Activated B cell treated with CpG ODN at 0.5 μM for 24 hours (primary cell): ENCODE measurements at regions not wholly inside any gene's neighbourhood (a gene's known extent, or its start where the extent isn't known, plus 50 kb on each side); places are given as distances from the start of the nearest gene placed in this dataset.

Experiments
- ATAC-seq: fragments of 200-7000 bp; cut with Tn5 transposase; one replicate; pipeline ENCODE4 v1.10.0; 2021; ENCODE audit warnings: low read depth, mild to moderate bottlenecking, moderate library complexity
- CTCF ChIA-PET: fragments of 350-600 bp; sonication (Branson Sonifier 250); formaldehyde crosslinking; loops from one replicate; lab custom pipeline; 2021; ENCODE audit warnings: antibody characterized with exemption; lab: Charles Lee
- POLR2A ChIA-PET: fragments of 350-600 bp; sonication (Branson Sonifier 250); formaldehyde crosslinking; loops from one replicate; lab custom pipeline; 2021; ENCODE audit warnings: antibody characterized with exemption; lab: Charles Lee
- DNase-seq: peaks from one replicate; pipeline ENCODE4 v3.0.0; 2022
- H3K27ac Mint-ChIP-seq: one replicate; pipeline ENCODE4 v1.8.0; 2020; ENCODE audit warnings: mixed read lengths
- H3K27me3 Mint-ChIP-seq: one replicate; pipeline ENCODE4 v1.8.0; 2021; ENCODE audit warnings: mixed read lengths
- H3K36me3 Mint-ChIP-seq: one replicate; pipeline ENCODE4 v1.8.0; 2021; ENCODE audit warnings: low read depth, mixed read lengths
- H3K4me1 Mint-ChIP-seq: one replicate; pipeline ENCODE4 v1.8.0; 2021; ENCODE audit warnings: mixed read lengths
- H3K4me3 Mint-ChIP-seq: one replicate; pipeline ENCODE4 v1.8.0; 2020; ENCODE audit warnings: mild to moderate bottlenecking, mixed read lengths
- H3K9me3 Mint-ChIP-seq: one replicate; pipeline ENCODE4 v1.8.0; 2020; ENCODE audit warnings: mixed read lengths
- CTCF ChIP-seq: fragments of 200-600 bp; IDR thresholded peaks from one replicate; pipeline ENCODE4 v1.8.0; 2022; ENCODE audit warnings: antibody characterized with exemption, mild to moderate bottlenecking
- intact Hi-C: fragments of 100-400 bp; cut with micrococcal nuclease; formaldehyde crosslinking; loops from one replicate; pipeline ENCODE4 v1.15.1; 2024

- Mint-ChIP-seq H3K27ac (no peak overlapping the region), H3K36me3 (peaks cover 24% of the 10 kb centered on the region), H3K4me1 (peaks cover 15% of the 10 kb centered on the region), H3K9me3 (no peaks in the 10 kb centered on the region), H3K27me3 (no peaks in the 10 kb centered on the region), H3K4me3 (no peak overlapping the region)
- intact Hi-C loops: no loop called here
- no peak for ATAC-seq
- no peak for DNase-seq
- TF ChIP-seq CTCF: no peak
- CTCF ChIA-PET: no interaction called here
- POLR2A ChIA-PET: interaction anchor here (0.7 kb wide), 1 partner anchor 129 kb away, joined by 5 read pairs; no protein-coding TSS in a partner anchor
Observed at GRCh38 chr6:158249340-158249836, 62.9 kb upstream of the TULP4 start.

GRCh38 chr6:158251565-158251964, 60.7 kb upstream of the TULP4 start:
- H3K4me1 Mint-ChIP-seq: peaks cover 14% of the 10 kb centered on the region
- no peak for TF ChIP-seq CTCF
- peaks cover 17% of the 10 kb centered on the region for H3K36me3 Mint-ChIP-seq
- DNase-seq: no peak
- no peaks in the 10 kb centered on the region for H3K9me3 Mint-ChIP-seq
- POLR2A ChIA-PET: no interaction called here
- H3K27me3 Mint-ChIP-seq: no peaks in the 10 kb centered on the region
- intact Hi-C loops: no loop called here
- no peak overlapping the region for H3K4me3 Mint-ChIP-seq
- H3K27ac Mint-ChIP-seq: no peak overlapping the region
- CTCF ChIA-PET: no interaction called here
- ATAC-seq: no peak

GRCh38 chr6:158253248-158253647, 59.0 kb upstream of the TULP4 start:
- Mint-ChIP-seq H3K27me3 (no peaks in the 10 kb centered on the region), H3K27ac (no peak overlapping the region), H3K36me3 (peaks cover 12% of the 10 kb centered on the region), H3K4me1 (peaks cover 23% of the 10 kb centered on the region), H3K4me3 (no peak overlapping the region), H3K9me3 (no peaks in the 10 kb centered on the region)
- DNase-seq: no peak
- ATAC-seq: no peak
- intact Hi-C loops: no loop called here
- ChIA-PET CTCF (no interaction called here), POLR2A (no interaction called here)
- no peak for TF ChIP-seq CTCF

GRCh38 chr6:158255275-158255988, 56.8 kb upstream of the TULP4 start:
- H3K9me3 Mint-ChIP-seq: no peaks in the 10 kb centered on the region
- ChIA-PET CTCF (no interaction called here), POLR2A (no interaction called here)
- H3K27me3 Mint-ChIP-seq: no peaks in the 10 kb centered on the region
- H3K4me3 Mint-ChIP-seq: no peak overlapping the region
- H3K27ac Mint-ChIP-seq: no peak overlapping the region
- intact Hi-C loops: no loop called here
- DNase-seq (no peak), ATAC-seq (no peak)
- no peak for TF ChIP-seq CTCF
- peaks cover 14% of the 10 kb centered on the region for H3K36me3 Mint-ChIP-seq
- H3K4me1 Mint-ChIP-seq: peaks cover 30% of the 10 kb centered on the region

GRCh38 chr6:158255989-158256601, 56.2 kb upstream of the TULP4 start:
- peaks cover 9% of the 10 kb centered on the region for H3K36me3 Mint-ChIP-seq
- H3K4me1 Mint-ChIP-seq: peaks cover 30% of the 10 kb centered on the region
- no peaks in the 10 kb centered on the region for H3K9me3 Mint-ChIP-seq
- no peak overlapping the region for H3K4me3 Mint-ChIP-seq
- intact Hi-C loops: no loop called here
- CTCF ChIA-PET: no interaction called here
- POLR2A ChIA-PET: no interaction called here
- no peak for TF ChIP-seq CTCF
- DNase-seq (no peak), ATAC-seq (no peak)
- no peaks in the 10 kb centered on the region for H3K27me3 Mint-ChIP-seq
- H3K27ac Mint-ChIP-seq: no peak overlapping the region
